Endothelial cell of umbilical vein (primary cell): ENCODE measurements at regions not wholly inside any gene's neighbourhood (a gene's known extent, or its start where the extent isn't known, plus 50 kb on each side); places are given as distances from the start of the nearest gene placed in this dataset.

Experiments
- BruUV-seq: library from RNA; stranded (reverse); fragments of 400-500 nt; replicated peaks from 2 replicates; lab custom pipeline; 2021; lab: Mats Ljungman, UMichigan
- CTCF ChIA-PET: fragments of 300-600, 350-600 bp; sonication (Branson Sonifier 250); formaldehyde crosslinking; loops from one replicate; lab custom pipeline; 2021; ENCODE audit warnings: antibody characterized with exemption, inconsistent platforms; lab: Charles Lee
- POLR2A ChIA-PET: fragments of 300-600, 350-600 bp; sonication (Branson Sonifier 250); formaldehyde crosslinking; loops from one replicate; lab custom pipeline; 2021; ENCODE audit warnings: antibody characterized with exemption, inconsistent platforms; lab: Charles Lee
- DNase-seq: peaks from one replicate; pipeline ENCODE4 v3.0.0-alpha.2; 2011; ENCODE audit warnings: low read depth, low spot score
- FAIRE-seq: peaks from 2 replicates; lab custom pipeline; 2011; peaks lifted over from hg19 to GRCh38; lab: Jason Lieb, UNC
- H2AFZ ChIP-seq: 2 replicates; pipeline ENCODE4 v1.6.0; 2012; ENCODE audit warnings: low read depth, low read length, control low read depth, inconsistent platforms
- H3K27ac ChIP-seq: 2 replicates; pipeline ENCODE4 v1.5.1; 2011; ENCODE audit warnings: low read depth, mild to moderate bottlenecking, control low read depth, low read length, moderate library complexity; ENCODE audit not compliant: insufficient read depth
- H3K27me3 ChIP-seq, 2 experiments: 2 replicates each; pipeline versions ENCODE4 v1.6.0 to v1.6.1; 2011; ENCODE audit warnings: low read length in 2 of 2, mixed read lengths in 1 of 2; ENCODE audit not compliant: control insufficient read depth in 2 of 2, insufficient read depth in 2 of 2
- H3K36me3 ChIP-seq, 2 experiments: 2 replicates in 1 of 2; 3 replicates in 1 of 2; pipeline ENCODE4 v1.5.1; 2011; ENCODE audit warnings: low read length in 2 of 2, mild to moderate bottlenecking in 1 of 2, moderate library complexity in 1 of 2; ENCODE audit not compliant: control insufficient read depth in 2 of 2, insufficient read depth in 2 of 2; ENCODE audit errors: extremely low read depth in 1 of 2
- H3K4me1 ChIP-seq: 3 replicates; pipeline ENCODE4 v1.5.1; 2011; ENCODE audit warnings: mild to moderate bottlenecking, low read length; ENCODE audit not compliant: control insufficient read depth, insufficient read depth; ENCODE audit errors: extremely low read depth
- H3K4me2 ChIP-seq: 2 replicates; pipeline ENCODE4 v1.6.1; 2011; ENCODE audit warnings: low read length, control low read depth, mixed read lengths; ENCODE audit not compliant: insufficient read depth
- H3K4me3 ChIP-seq, 3 experiments: fragments of 200-600 bp in 1 of 3; sonication (generic), shearing (Covaris generic) in 1 of 3; replicated peaks in 1 of 3; 2 replicates each; pipeline ENCODE4 v1.5.1; 2011 to 2016; ENCODE audit warnings: control low read depth in 3 of 3, low read length in 3 of 3, mild to moderate bottlenecking in 2 of 3, inconsistent platforms in 1 of 3, low read depth in 1 of 3, moderate library complexity in 1 of 3; ENCODE audit not compliant: insufficient read depth in 1 of 3
- H3K79me2 ChIP-seq: 2 replicates; pipeline ENCODE4 v1.6.0; 2012; ENCODE audit warnings: low read length, inconsistent platforms; ENCODE audit not compliant: control insufficient read depth, insufficient read depth
- H3K9ac ChIP-seq: replicated peaks from 2 replicates; pipeline ENCODE3; 2011; ENCODE audit warnings: low read length, control low read depth; ENCODE audit not compliant: insufficient read depth; ENCODE audit errors: extremely low read depth
- H3K9me1 ChIP-seq: replicated peaks from 3 replicates; pipeline ENCODE4 v1.6.0; 2011; ENCODE audit warnings: mild to moderate bottlenecking, low read length; ENCODE audit not compliant: control insufficient read depth, insufficient read depth; ENCODE audit errors: extremely low read depth
- H3K9me3 ChIP-seq: replicated peaks from 2 replicates; pipeline ENCODE4 v1.5.1; 2012; ENCODE audit warnings: low read length, inconsistent platforms; ENCODE audit not compliant: control insufficient read depth, insufficient read depth
- H4K20me1 ChIP-seq: replicated peaks from 2 replicates; pipeline ENCODE3; 2011; ENCODE audit warnings: mild to moderate bottlenecking, low read length; ENCODE audit not compliant: control insufficient read depth, insufficient read depth; ENCODE audit errors: extremely low read depth
- CTCF ChIP-seq, 2 donors: IDR thresholded peaks; 1 replicate in 1 of 2; 2 replicates in 1 of 2; pipeline ENCODE4 v1.5.1; 2011; ENCODE audit warnings: low read length in 2 of 2, mild to moderate bottlenecking in 2 of 2, moderate library complexity in 2 of 2, control low read depth in 1 of 2, inconsistent platforms in 1 of 2, low read depth in 1 of 2; ENCODE audit not compliant: insufficient read depth in 1 of 2; ENCODE audit errors: extremely low read depth in 1 of 2
- EZH2 ChIP-seq: IDR thresholded peaks from 2 replicates; pipeline ENCODE4 v1.6.1; 2012; ENCODE audit warnings: borderline replicate concordance, low read depth, mild to moderate bottlenecking, moderate library complexity, low read length, inconsistent platforms; ENCODE audit not compliant: severe bottlenecking
- FOS ChIP-seq: IDR thresholded peaks from 2 replicates; pipeline ENCODE4 v1.6.1; 2011; ENCODE audit warnings: mild to moderate bottlenecking, low read length, moderate library complexity, borderline replicate concordance; ENCODE audit not compliant: insufficient read depth
- GATA2 ChIP-seq: IDR thresholded peaks from 2 replicates; pipeline ENCODE4 v1.7.0; 2011; ENCODE audit warnings: low read depth, mild to moderate bottlenecking, moderate library complexity, mixed read lengths, low read length; ENCODE audit not compliant: insufficient read length, insufficient read depth
- JUN ChIP-seq: IDR thresholded peaks from 2 replicates; pipeline ENCODE4 v1.6.1; 2011; ENCODE audit warnings: borderline replicate concordance, low read depth; ENCODE audit not compliant: insufficient read length, insufficient read depth
- MAX ChIP-seq: IDR thresholded peaks from 2 replicates; pipeline ENCODE4 v1.6.1; 2011; ENCODE audit not compliant: insufficient read depth, insufficient read length
- MYC ChIP-seq: IDR thresholded peaks from one replicate; pipeline ENCODE4 v1.6.1; 2011; ENCODE audit warnings: mild to moderate bottlenecking, low read depth, low read length
- POLR2A ChIP-seq: IDR thresholded peaks from 2 replicates; pipeline ENCODE4 v1.6.1; 2012; ENCODE audit warnings: low read depth, mild to moderate bottlenecking, control low read depth, low read length
- POLR2AphosphoS5 ChIP-seq: IDR thresholded peaks from 2 replicates; pipeline ENCODE4 v1.6.1; 2012; ENCODE audit warnings: low read depth, mild to moderate bottlenecking, control low read depth, low read length, moderate library complexity; ENCODE audit not compliant: insufficient read depth
- dilution Hi-C: fragments of 300-500 bp; cut with MboI; formaldehyde crosslinking; loops from one replicate; pipeline ENCODE4 v1.15.0; 2019; ENCODE audit warnings: low sequenced_read_pairs; ENCODE audit not compliant: extremely low pct_ligation_motif_present
- intact Hi-C: fragments of 100-400 bp; cut with micrococcal nuclease; formaldehyde crosslinking; loops from one replicate; pipeline ENCODE4 v1.10.0; 2022

- Histone ChIP-seq H3K4me1 (no peaks in the 10 kb centered on the region), H3K4me3 (no peak overlapping the region), H3K27ac (no peak overlapping the region), H2AFZ (no peak overlapping the region), H3K79me2 (no peaks in the 10 kb centered on the region), H3K9me1 (no peaks in the 10 kb centered on the region), H3K4me2 (no peak overlapping the region), H3K36me3 (no peaks in the 10 kb centered on the region), H3K9ac (no peak overlapping the region), H4K20me1 (no peaks in the 10 kb centered on the region), H3K9me3 (peaks cover 2% of the 10 kb centered on the region), H3K27me3 (no peaks in the 10 kb centered on the region)
- CTCF ChIA-PET = no interaction called here
- TF ChIP-seq MAX (no peak), GATA2 (no peak), MYC (no peak), FOS (no peak), POLR2AphosphoS5 (no peak), CTCF (IDR thresholded peaks at IDR 0.05; ENCODE audit: extremely low read depth in 1 of 2, insufficient read depth in 1 of 2, low read depth in 1 of 2, low read length in 2 of 2) (no peak), POLR2A (no peak), EZH2 (no peak), JUN (no peak)
- POLR2A ChIA-PET = no interaction called here
- dilution Hi-C loops = no loop called here
- intact Hi-C loops = no loop called here
- BruUV-seq = no TSS peak
- no peak for DNase-seq
- no peak for FAIRE-seq
These were observed 382.7 kb downstream of the THBS2 start for GRCh38 chr6:168870982-168871381.
